Rectal smooth muscle tissue (tissue), 1 donor: ENCODE measurements at regions not wholly inside any gene's neighbourhood (a gene's known extent, or its start where the extent isn't known, plus 50 kb on each side); places are given as distances from the start of the nearest gene placed in this dataset.

Experiments used
- H3K27ac ChIP-seq: one replicate; pipeline ENCODE4 v1.7.0; 2013; ENCODE audit warnings: low read depth, low read length, inconsistent platforms
- H3K27me3 ChIP-seq: one replicate; pipeline ENCODE4 v1.7.0; 2013; ENCODE audit warnings: low read length; ENCODE audit not compliant: control insufficient read depth, insufficient read depth
- H3K36me3 ChIP-seq: one replicate; pipeline ENCODE4 v1.7.0; 2013; ENCODE audit warnings: low read length; ENCODE audit not compliant: control insufficient read depth, insufficient read depth
- H3K4me1 ChIP-seq: one replicate; pipeline ENCODE4 v1.7.0; 2013; ENCODE audit warnings: low read length; ENCODE audit not compliant: control insufficient read depth, insufficient read depth
- H3K4me3 ChIP-seq: one replicate; pipeline ENCODE4 v1.7.0; 2013; ENCODE audit warnings: low read length
- H3K9ac ChIP-seq: one replicate; pipeline ENCODE4 v1.7.0; 2013; ENCODE audit warnings: low read length

GRCh38 chr4:32544846-32545245, 1824.7 kb downstream of the PCDH7 start:
- H3K4me1 ChIP-seq = no peaks in the 10 kb centered on the region
- no peak overlapping the region for H3K4me3 ChIP-seq
- H3K27ac ChIP-seq = no peak overlapping the region
- no peaks in the 10 kb centered on the region for H3K36me3 ChIP-seq
- no peaks in the 10 kb centered on the region for H3K27me3 ChIP-seq
- H3K9ac ChIP-seq = no peak overlapping the region

- H3K36me3 ChIP-seq = no peaks in the 10 kb centered on the region
Observed at GRCh38 chr4:32551943-32552342, 1831.8 kb downstream of the PCDH7 start.

GRCh38 chr4:32560306-32560705, 1840.1 kb downstream of the PCDH7 start:
- H3K27me3 ChIP-seq = no peaks in the 10 kb centered on the region
- H3K36me3 ChIP-seq = no peaks in the 10 kb centered on the region
- H3K9ac ChIP-seq = no peak overlapping the region
- no peaks in the 10 kb centered on the region for H3K4me1 ChIP-seq
- no peak overlapping the region for H3K27ac ChIP-seq
- peak overlapping the region; percentile 14 for H3K4me3 ChIP-seq

More at GRCh38 chr4:32551943-32552342, 1831.8 kb downstream of the PCDH7 start:
- H3K27me3 ChIP-seq = no peaks in the 10 kb centered on the region
- H3K27ac ChIP-seq = no peak overlapping the region
- no peak overlapping the region for H3K4me3 ChIP-seq
- H3K4me1 ChIP-seq = no peaks in the 10 kb centered on the region
- H3K9ac ChIP-seq = no peak overlapping the region

- H3K27ac ChIP-seq = no peak overlapping the region
- H3K4me1 ChIP-seq = no peaks in the 10 kb centered on the region
- H3K9ac ChIP-seq = no peak overlapping the region
- no peaks in the 10 kb centered on the region for H3K27me3 ChIP-seq
- H3K36me3 ChIP-seq = no peaks in the 10 kb centered on the region
- no peak overlapping the region for H3K4me3 ChIP-seq
Observed at GRCh38 chr4:32562010-32562409, 1841.8 kb downstream of the PCDH7 start.

- Histone ChIP-seq H3K9ac (no peak overlapping the region), H3K27ac (no peak overlapping the region), H3K36me3 (no peaks in the 10 kb centered on the region), H3K27me3 (no peaks in the 10 kb centered on the region), H3K4me3 (no peak overlapping the region), H3K4me1 (no peaks in the 10 kb centered on the region)
Observed at GRCh38 chr4:32564626-32565025, 1844.5 kb downstream of the PCDH7 start.

- H3K27me3 ChIP-seq = no peaks in the 10 kb centered on the region
- H3K4me1 ChIP-seq = no peaks in the 10 kb centered on the region
- no peak overlapping the region for H3K4me3 ChIP-seq
- H3K36me3 ChIP-seq = no peaks in the 10 kb centered on the region
- no peak overlapping the region for H3K9ac ChIP-seq
- H3K27ac ChIP-seq = no peak overlapping the region
Observed at GRCh38 chr4:32569861-32570260, 1849.7 kb downstream of the PCDH7 start.

GRCh38 chr4:32572366-32572765, 1852.2 kb downstream of the PCDH7 start:
- Histone ChIP-seq H3K4me1 (no peaks in the 10 kb centered on the region), H3K27me3 (no peaks in the 10 kb centered on the region), H3K9ac (no peak overlapping the region), H3K36me3 (no peaks in the 10 kb centered on the region), H3K27ac (no peak overlapping the region), H3K4me3 (no peak overlapping the region)

- H3K4me3 ChIP-seq = no peak overlapping the region
- no peaks in the 10 kb centered on the region for H3K27me3 ChIP-seq
- no peak overlapping the region for H3K9ac ChIP-seq
- H3K27ac ChIP-seq = no peak overlapping the region
- no peaks in the 10 kb centered on the region for H3K36me3 ChIP-seq
- H3K4me1 ChIP-seq = no peaks in the 10 kb centered on the region
Observed at GRCh38 chr4:32574803-32575202, 1854.6 kb downstream of the PCDH7 start.

- no peak overlapping the region for H3K27ac ChIP-seq
- H3K4me3 ChIP-seq = no peak overlapping the region
- H3K27me3 ChIP-seq = no peaks in the 10 kb centered on the region
- H3K4me1 ChIP-seq = no peaks in the 10 kb centered on the region
- no peaks in the 10 kb centered on the region for H3K36me3 ChIP-seq
- H3K9ac ChIP-seq = no peak overlapping the region
Observed at GRCh38 chr4:32589097-32589496, 1868.9 kb downstream of the PCDH7 start.

- no peak overlapping the region for H3K27ac ChIP-seq
- no peaks in the 10 kb centered on the region for H3K27me3 ChIP-seq
- no peak overlapping the region for H3K9ac ChIP-seq
- no peak overlapping the region for H3K4me3 ChIP-seq
- H3K36me3 ChIP-seq = no peaks in the 10 kb centered on the region
- no peaks in the 10 kb centered on the region for H3K4me1 ChIP-seq
Observed at GRCh38 chr4:32589853-32590252, 1869.7 kb downstream of the PCDH7 start.

- Histone ChIP-seq H3K27ac (no peak overlapping the region), H3K4me1 (no peaks in the 10 kb centered on the region), H3K36me3 (no peaks in the 10 kb centered on the region), H3K9ac (no peak overlapping the region), H3K4me3 (no peak overlapping the region), H3K27me3 (no peaks in the 10 kb centered on the region)
Observed at GRCh38 chr4:32597354-32597753, 1877.2 kb downstream of the PCDH7 start.

GRCh38 chr4:32601848-32602247, 1881.7 kb downstream of the PCDH7 start:
- Histone ChIP-seq H3K36me3 (no peaks in the 10 kb centered on the region), H3K27ac (no peak overlapping the region), H3K4me3 (no peak overlapping the region), H3K27me3 (no peaks in the 10 kb centered on the region), H3K4me1 (no peaks in the 10 kb centered on the region), H3K9ac (no peak overlapping the region)

GRCh38 chr4:32607978-32608377, 1887.8 kb downstream of the PCDH7 start:
- Histone ChIP-seq H3K4me1 (no peaks in the 10 kb centered on the region), H3K9ac (no peak overlapping the region), H3K4me3 (no peak overlapping the region), H3K36me3 (no peaks in the 10 kb centered on the region), H3K27ac (no peak overlapping the region), H3K27me3 (no peaks in the 10 kb centered on the region)
